Central memory CD8-positive, alpha-beta T cell (primary cell): ENCODE measurements at regions not wholly inside any gene's neighbourhood (a gene's known extent, or its start where the extent isn't known, plus 50 kb on each side); places are given as distances from the start of the nearest gene placed in this dataset.

Source experiments
- ATAC-seq: fragments of 150-1000 bp; cut with Tn5 transposase; replicated peaks from 2 replicates; pipeline ENCODE4 v1.10.0; 2022; ENCODE audit warnings: mild to moderate bottlenecking, moderate FRiP score, moderate number of reproducible peaks; ENCODE audit not compliant: poor library complexity, severe bottlenecking; ENCODE audit errors: extremely low read depth
- DNase-seq, 2 donors: peaks; one replicate each; pipeline ENCODE4 v3.0.0; 2021; ENCODE audit warnings: low spot score in 2 of 2
- H3K27ac Mint-ChIP-seq: one replicate; pipeline ENCODE4 v1.8.0; 2022; ENCODE audit warnings: low read depth, mild to moderate bottlenecking, moderate library complexity, mixed read lengths
- H3K27me3 Mint-ChIP-seq: one replicate; pipeline ENCODE4 v1.8.0; 2022; ENCODE audit warnings: mixed read lengths
- H3K36me3 Mint-ChIP-seq: one replicate; pipeline ENCODE4 v1.8.0; 2022; ENCODE audit warnings: mild to moderate bottlenecking, moderate library complexity, mixed read lengths; ENCODE audit not compliant: insufficient read depth
- H3K4me1 Mint-ChIP-seq: one replicate; pipeline ENCODE4 v1.8.0; 2022; ENCODE audit warnings: mixed read lengths
- H3K4me3 Mint-ChIP-seq: one replicate; pipeline ENCODE4 v1.8.0; 2022; ENCODE audit warnings: mild to moderate bottlenecking, moderate library complexity, mixed read lengths
- H3K9me3 Mint-ChIP-seq: one replicate; pipeline ENCODE4 v1.8.0; 2022; ENCODE audit warnings: mixed read lengths

DNA sequence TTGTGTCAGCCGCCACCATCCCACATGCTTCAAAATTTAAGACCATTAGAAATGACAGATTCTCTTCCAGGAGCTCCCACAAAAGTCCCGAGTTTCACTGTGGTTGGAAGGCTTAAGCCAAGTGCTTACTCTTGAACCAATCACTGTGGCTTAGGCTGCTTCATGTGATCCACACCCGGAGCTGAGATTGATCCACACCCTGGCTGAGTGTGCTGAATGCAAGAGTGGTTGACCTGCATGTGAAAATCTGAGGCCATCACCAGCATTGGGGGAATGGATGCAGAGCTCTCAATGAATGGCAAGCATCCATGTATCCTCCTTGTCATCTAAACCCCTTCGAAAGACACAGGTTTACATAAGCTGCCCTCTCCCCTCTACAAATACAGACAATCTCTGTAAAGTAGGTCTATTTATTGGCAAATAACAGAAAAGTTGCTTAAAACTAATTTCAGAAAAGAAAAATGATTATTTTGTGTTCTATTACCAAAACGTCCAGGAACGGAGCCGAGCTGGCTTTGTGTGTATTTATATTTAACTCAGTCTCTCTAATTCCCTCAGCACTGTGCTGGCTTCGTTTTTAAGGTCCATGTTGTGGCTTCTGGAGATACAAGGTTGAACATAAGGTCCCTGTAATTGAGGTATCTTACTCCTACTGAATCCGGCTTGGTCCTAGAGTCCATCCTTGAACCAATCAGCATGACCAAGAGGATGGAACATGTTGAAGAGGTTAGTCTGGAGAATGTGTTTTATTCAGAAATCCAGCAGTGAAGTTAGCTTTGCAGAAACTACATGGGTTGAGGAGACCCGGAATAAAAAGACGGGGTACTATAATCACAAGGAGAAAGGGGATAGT, 332.4 kb downstream of the LIG4 start:
- no peaks in the 10 kb centered on the region for H3K4me1 Mint-ChIP-seq
- no peak for DNase-seq
- ATAC-seq: no peak
- no peak overlapping the region for H3K4me3 Mint-ChIP-seq
- peaks cover 19% of the 10 kb centered on the region for H3K9me3 Mint-ChIP-seq
- H3K36me3 Mint-ChIP-seq: no peaks in the 10 kb centered on the region
- H3K27me3 Mint-ChIP-seq: no peaks in the 10 kb centered on the region
- H3K27ac Mint-ChIP-seq: no peak overlapping the region

DNA sequence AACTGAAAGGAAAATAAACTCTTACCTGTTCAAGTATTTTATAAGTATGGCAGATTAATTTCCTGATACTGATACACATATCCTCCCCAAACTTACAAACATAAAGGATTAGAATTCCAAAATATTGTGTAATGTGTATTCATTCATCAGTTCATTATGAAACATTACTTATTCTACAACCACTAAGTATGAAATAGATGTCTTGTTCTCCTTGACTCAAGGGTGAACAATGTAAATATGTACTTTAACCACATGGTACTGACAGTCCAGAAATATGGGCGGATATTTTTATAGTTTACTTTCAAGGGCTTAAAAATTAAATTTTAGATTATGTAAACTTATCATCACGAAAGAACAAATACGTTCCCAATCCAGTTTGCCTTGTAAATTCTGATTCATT, 334.0 kb downstream of the LIG4 start:
- Mint-ChIP-seq H3K4me1 (no peaks in the 10 kb centered on the region), H3K27me3 (no peaks in the 10 kb centered on the region), H3K27ac (no peak overlapping the region), H3K9me3 (peaks cover 23% of the 10 kb centered on the region), H3K4me3 (no peak overlapping the region), H3K36me3 (no peaks in the 10 kb centered on the region)
- ATAC-seq: no peak
- no peak for DNase-seq

DNA sequence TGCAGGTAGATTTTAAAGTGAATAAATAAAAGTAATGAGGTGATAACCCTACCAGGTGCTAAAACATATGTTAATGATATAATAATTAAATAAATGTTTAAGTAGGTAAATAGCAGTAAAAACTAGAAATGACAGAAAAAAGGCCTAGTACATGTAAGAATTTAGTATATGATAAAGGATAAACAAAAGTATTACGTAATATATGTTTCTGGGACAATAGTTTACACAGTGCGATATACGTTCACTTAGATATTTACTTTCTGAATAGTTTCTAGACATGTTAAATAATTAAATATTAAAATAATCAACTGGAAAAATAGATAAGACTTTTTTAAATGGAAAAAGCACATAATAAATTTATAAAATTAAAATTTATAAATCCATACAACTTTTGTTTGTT, 340.9 kb downstream of the LIG4 start:
- DNase-seq (no peak), ATAC-seq (no peak)
- peaks cover 24% of the 10 kb centered on the region for H3K9me3 Mint-ChIP-seq
- H3K4me3 Mint-ChIP-seq: no peak overlapping the region
- H3K36me3 Mint-ChIP-seq: no peaks in the 10 kb centered on the region
- H3K4me1 Mint-ChIP-seq: no peaks in the 10 kb centered on the region
- no peak overlapping the region for H3K27ac Mint-ChIP-seq
- H3K27me3 Mint-ChIP-seq: no peaks in the 10 kb centered on the region

DNA sequence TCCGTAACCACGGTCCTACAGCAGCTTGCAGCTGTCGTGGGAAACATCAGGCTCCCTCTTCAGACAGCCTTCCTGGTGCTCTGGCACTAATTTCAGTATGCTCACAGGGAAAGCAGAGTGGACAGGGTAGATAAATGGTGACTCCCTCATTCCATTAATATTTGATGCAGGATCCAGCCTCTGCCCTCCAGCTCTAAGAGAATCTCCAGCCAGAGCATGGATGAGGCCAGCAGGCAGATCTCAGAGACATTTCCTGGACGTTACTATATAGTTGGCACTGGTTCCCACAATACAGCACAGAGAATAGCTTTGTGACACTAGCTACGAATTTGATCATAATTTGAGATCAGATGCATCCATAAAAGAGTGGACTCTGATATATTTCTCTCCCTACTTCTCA, 341.4 kb downstream of the LIG4 start:
- Mint-ChIP-seq H3K27me3 (no peaks in the 10 kb centered on the region), H3K4me1 (no peaks in the 10 kb centered on the region), H3K4me3 (no peak overlapping the region), H3K27ac (no peak overlapping the region), H3K36me3 (no peaks in the 10 kb centered on the region), H3K9me3 (peaks cover 24% of the 10 kb centered on the region)
- ATAC-seq: no peak
- no peak for DNase-seq

DNA sequence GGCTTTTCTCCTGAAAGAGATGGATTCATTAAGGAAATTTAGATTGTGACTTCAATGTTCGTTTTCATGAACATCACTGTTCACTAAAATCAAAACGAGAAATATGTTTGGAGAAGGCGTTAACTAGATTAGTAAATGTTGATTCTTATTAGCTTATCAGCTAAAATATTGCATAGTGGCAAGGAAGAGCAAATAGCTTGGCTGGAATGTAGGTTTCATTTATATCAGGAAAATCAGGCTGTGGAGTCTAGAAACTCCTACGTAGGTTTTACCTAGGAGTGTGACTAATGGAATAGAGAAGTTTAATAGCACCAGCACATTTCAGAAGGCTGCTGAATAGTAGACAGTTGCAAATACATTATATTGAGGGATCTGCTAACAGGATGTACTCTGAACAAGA, 344.9 kb downstream of the LIG4 start:
- no peak overlapping the region for H3K27ac Mint-ChIP-seq
- no peaks in the 10 kb centered on the region for H3K36me3 Mint-ChIP-seq
- peaks cover 5% of the 10 kb centered on the region for H3K27me3 Mint-ChIP-seq
- DNase-seq: no peak
- H3K4me3 Mint-ChIP-seq: no peak overlapping the region
- H3K4me1 Mint-ChIP-seq: no peaks in the 10 kb centered on the region
- peaks cover 5% of the 10 kb centered on the region for H3K9me3 Mint-ChIP-seq
- ATAC-seq: no peak

DNA sequence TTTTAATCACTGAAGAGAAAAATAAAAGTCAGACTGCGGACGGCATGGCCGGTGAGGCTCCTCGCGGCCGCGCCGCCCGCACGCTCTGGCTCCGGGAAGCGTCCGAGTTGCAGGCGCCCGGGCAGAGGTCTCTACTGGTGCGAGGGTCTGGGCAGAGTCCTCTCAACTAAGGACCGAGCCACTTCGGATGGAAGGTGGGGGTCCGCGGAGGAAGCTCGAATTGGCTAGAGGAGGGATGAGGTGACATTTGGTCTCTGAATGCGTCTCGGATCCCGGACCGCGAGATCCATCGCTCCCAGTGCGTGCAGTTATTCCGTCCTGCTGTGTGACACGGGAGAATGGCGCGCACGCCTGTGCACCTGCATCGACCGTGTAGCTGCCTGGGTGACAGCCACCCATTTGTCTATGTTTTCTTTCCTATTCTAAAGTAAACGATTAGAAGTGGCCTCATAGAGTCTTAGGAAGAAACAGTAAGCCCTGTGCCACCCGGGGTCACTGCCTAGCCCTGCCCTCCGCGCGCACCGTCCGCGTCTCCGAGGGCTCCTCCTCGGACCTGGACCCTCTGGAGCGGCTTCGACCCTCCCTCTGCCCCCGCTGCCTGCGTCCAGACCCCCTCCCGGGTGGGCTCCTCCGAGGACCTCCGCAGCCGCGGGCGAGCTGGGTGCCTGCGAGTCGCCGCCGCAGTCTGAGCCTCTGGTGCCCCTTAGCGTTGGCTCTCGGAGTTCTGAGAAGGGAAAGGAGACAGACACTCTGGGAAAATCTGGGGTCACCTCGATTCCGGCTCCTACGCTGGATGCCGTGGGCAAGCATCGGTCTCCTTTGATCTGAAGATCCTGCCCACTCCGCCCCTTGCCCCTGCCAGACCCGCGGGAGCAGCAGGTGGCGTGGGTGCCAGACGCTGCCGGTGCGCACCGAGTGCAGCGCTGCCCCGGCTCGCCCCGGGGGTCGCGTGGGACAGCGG, 347.4 kb downstream of the LIG4 start:
- H3K27ac Mint-ChIP-seq: no peak overlapping the region
- H3K27me3 Mint-ChIP-seq: peaks cover 17% of the 10 kb centered on the region
- H3K36me3 Mint-ChIP-seq: no peaks in the 10 kb centered on the region
- ATAC-seq (no peak), DNase-seq (no peak)
- peaks cover 11% of the 10 kb centered on the region for H3K9me3 Mint-ChIP-seq
- H3K4me3 Mint-ChIP-seq: no peak overlapping the region
- H3K4me1 Mint-ChIP-seq: no peaks in the 10 kb centered on the region

DNA sequence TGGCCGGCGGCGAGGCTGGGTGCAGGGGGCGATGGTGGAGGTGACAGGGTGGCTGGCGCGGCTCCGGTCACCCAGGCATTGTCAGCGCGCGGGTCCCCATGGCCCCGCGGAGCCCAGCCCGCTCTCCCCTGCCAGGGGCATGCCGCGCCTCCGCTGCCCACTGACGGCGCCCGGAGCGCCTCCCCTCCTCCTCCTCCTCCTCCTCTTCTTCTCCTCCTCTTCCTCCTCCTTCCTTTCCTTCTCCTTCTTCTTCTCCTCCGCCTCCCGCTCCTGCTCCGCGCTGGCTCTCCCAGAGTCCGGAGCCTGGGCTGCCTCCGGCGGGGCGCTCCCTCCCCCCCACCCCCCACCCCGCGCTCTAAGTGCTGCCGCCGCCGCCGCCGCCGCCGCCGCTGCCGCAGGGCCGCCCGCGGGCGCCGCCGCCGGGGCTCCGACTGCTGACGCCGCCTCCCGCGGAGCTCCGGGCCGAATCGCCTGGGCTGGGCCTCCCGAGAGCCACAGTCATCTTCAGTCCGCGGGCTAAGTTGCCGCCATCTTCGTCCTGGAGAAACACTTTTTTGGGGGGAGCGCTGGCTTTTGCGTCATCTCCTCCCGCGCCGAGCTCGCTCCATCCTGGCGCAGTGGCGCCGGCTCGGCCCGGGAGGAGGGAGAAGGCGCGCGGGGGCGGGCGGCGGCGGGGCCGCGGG, 348.3 kb downstream of the LIG4 start:
- no peak for ATAC-seq
- no peak overlapping the region for H3K27ac Mint-ChIP-seq
- H3K4me3 Mint-ChIP-seq: no peak overlapping the region
- no peaks in the 10 kb centered on the region for H3K4me1 Mint-ChIP-seq
- peaks cover 11% of the 10 kb centered on the region for H3K9me3 Mint-ChIP-seq
- no peak for DNase-seq
- H3K27me3 Mint-ChIP-seq: peaks cover 17% of the 10 kb centered on the region
- no peaks in the 10 kb centered on the region for H3K36me3 Mint-ChIP-seq

DNA sequence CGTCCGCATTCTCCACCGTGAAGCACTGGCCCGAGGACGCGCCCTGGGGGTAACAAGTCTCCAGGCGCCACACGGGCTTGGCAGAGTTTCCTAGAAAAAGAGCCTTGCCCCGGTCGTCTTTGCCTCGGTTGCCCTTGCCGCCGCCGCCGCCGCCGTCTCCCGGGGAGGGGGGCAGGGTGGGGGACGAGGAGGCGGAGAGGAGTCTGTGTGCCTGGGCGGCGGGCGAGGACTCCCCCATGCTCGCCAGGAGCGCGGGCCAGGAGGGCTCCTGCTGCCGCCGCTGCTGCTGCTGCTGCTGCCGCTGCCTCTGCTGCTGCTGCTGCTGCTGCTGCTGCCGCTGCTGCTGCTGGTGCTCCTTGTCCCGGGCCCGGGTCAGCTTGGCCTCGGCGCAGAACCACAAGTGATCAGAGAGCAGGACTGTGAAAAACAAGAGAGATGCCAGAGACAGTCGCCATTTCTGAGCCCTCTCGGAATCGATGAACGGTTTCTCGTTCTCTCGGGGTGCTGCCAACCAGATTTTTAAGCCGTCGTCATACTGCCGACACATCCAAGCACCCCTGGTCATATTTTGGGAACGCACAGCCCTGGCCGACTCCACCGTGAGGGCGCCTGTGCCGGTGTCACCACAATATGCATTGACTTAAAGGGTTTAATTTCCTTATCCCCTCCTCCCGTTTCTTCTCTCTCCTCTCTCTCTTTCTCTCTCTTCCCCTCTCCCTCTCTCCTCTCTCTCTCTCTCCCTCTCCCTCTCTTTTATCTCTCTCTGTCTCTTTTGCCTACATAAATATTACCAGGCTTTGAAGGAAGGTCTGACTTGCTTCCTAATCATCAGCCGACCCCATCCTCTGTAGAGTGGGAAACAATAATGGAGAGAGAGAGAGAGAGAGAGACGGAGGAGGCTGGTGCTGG, 349.1 kb downstream of the LIG4 start:
- Mint-ChIP-seq H3K9me3 (peaks cover 11% of the 10 kb centered on the region), H3K27ac (no peak overlapping the region), H3K27me3 (peaks cover 17% of the 10 kb centered on the region), H3K4me3 (no peak overlapping the region), H3K36me3 (no peaks in the 10 kb centered on the region), H3K4me1 (no peaks in the 10 kb centered on the region)
- no peak for ATAC-seq
- DNase-seq: no peak

DNA sequence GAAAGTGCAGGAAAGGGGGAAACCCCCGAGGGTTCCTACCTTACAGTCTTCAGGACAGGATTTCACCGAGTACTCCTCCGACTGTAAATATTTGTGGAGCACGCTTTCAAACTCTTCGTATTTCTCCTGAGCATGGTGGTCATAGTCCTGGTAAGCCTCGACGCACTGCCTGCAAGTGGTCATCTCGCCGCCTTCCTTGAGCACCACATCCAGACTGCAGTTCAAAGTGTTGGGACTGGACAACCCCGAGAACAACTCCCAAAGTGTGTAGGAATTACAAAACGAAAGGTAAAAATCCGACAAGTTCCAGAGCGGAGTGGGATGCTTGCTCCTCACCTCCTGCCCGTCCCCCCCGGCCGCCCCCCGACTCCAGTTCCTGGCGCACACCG, 349.7 kb downstream of the LIG4 start:
- H3K36me3 Mint-ChIP-seq: no peaks in the 10 kb centered on the region
- peaks cover 11% of the 10 kb centered on the region for H3K9me3 Mint-ChIP-seq
- ATAC-seq (no peak), DNase-seq (no peak)
- H3K4me1 Mint-ChIP-seq: no peaks in the 10 kb centered on the region
- H3K4me3 Mint-ChIP-seq: no peak overlapping the region
- H3K27ac Mint-ChIP-seq: no peak overlapping the region
- peaks cover 17% of the 10 kb centered on the region for H3K27me3 Mint-ChIP-seq

DNA sequence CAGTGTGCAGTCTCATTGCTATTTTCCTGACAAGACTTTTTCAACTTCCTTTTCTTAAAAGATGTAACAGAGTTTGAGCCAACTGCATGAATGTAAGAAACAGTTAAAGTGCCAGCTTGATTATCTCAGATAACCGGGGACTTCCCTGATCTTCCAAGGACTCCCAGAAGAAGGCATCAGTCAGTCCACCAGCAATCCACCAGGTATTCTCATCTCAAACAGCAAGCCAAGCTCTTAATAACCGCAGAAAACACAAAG, 350.1 kb downstream of the LIG4 start:
- Mint-ChIP-seq H3K9me3 (peaks cover 11% of the 10 kb centered on the region), H3K4me3 (no peak overlapping the region), H3K4me1 (no peaks in the 10 kb centered on the region), H3K36me3 (no peaks in the 10 kb centered on the region), H3K27me3 (peaks cover 17% of the 10 kb centered on the region), H3K27ac (no peak overlapping the region)
- ATAC-seq (no peak), DNase-seq (no peak)

DNA sequence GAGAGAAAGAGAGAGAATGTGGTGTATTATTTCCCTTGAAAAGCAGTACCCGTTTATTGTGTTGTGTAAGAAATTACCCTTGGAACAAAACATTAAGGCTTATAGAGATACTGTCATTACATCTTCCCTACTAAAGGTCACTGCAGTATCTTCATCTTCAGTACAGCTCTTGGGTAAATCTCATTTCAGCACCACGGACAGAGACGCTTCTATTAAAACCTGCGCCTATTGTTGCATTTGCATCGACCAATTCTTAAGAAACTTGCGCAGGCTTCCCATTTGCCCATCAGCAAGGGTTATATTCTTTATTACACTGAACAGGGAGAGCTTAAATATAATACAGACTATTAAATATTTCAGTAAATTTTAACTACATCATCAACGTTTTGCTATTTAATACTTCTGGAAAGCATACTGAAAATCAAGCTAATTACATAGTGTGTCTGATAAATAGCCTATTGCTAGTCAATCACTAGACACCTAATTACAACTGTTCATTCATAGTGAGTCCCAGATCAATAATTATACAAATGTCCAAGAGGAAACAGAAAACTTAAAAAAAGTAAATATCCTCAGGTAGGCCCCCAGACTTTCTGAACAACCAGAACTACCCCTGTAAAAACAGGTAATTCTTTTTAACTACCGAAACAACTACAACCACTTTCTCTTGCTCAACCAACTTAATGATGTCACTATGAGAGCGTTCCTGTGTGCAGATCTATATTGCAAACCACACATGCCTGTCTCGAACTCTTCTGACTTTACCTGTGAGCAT, 350.6 kb downstream of the LIG4 start:
- Mint-ChIP-seq H3K36me3 (no peaks in the 10 kb centered on the region), H3K27ac (no peak overlapping the region), H3K9me3 (peaks cover 11% of the 10 kb centered on the region), H3K4me1 (no peaks in the 10 kb centered on the region), H3K4me3 (no peak overlapping the region), H3K27me3 (peaks cover 17% of the 10 kb centered on the region)
- DNase-seq (no peak), ATAC-seq (no peak)
